ENCODE measurements at regions not wholly inside any gene's neighbourhood (a gene's known extent, or its start where the extent isn't known, plus 50 kb on each side); places are given as distances from the start of the nearest gene placed in this dataset.

DNA sequence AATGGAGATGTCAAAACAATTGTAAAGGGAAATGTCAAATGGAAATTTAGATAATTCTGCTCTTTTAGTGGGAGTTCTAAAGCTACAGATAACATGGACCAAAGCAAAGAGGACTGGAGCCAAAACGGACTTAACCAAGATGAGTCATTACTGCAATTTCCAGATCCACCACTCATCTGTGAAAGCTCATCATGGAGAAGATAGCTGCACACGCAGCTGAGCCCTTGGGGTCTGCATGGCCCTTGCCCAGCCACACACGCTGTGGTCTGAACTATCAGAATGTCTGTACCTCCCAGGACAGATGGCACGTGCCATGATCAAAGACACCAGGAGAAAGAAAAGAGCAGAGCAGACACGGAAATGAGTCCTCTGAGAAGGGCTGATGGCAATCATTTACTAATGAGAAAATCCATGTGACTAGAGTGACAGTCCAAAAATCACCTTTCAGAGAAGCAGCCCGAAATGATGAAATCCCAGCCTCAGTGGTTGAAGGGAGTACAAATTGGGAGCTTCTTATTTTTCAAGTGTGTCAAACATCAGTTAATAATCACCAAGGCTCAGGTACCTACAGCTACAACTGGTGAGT, 177.9 kb upstream of the MGMT start:
- no peak overlapping the region for H3K27ac ChIP-seq (ENCODE audit: low read depth in 1 of 2, low read length in 1 of 2)
- 94% methylated on average over 6 of the region's 6 CpGs for WGBS
- no peaks in the 10 kb centered on the region for H3K27me3 ChIP-seq (ENCODE audit: control insufficient read depth in 2 of 2, insufficient read depth in 1 of 2, low read length in 1 of 2)
- no peaks in the 10 kb centered on the region for H3K4me1 ChIP-seq (ENCODE audit: control insufficient read depth in 2 of 2, insufficient read depth in 2 of 2, low read length in 2 of 2)
- no peaks in the 10 kb centered on the region for H3K9me3 ChIP-seq (ENCODE audit: control insufficient read depth in 2 of 2, insufficient read depth in 1 of 2, low read length in 1 of 2)
- no peaks in the 10 kb centered on the region for H3K36me3 ChIP-seq (ENCODE audit: control insufficient read depth in 2 of 2, insufficient read depth in 2 of 2, low read length in 1 of 2)
- no peak overlapping the region for H3K4me3 ChIP-seq (ENCODE audit: low read length in 2 of 2)
- no peak for DNase-seq (ENCODE audit: low read depth in 6 of 9, low spot score in 9 of 9)

DNA sequence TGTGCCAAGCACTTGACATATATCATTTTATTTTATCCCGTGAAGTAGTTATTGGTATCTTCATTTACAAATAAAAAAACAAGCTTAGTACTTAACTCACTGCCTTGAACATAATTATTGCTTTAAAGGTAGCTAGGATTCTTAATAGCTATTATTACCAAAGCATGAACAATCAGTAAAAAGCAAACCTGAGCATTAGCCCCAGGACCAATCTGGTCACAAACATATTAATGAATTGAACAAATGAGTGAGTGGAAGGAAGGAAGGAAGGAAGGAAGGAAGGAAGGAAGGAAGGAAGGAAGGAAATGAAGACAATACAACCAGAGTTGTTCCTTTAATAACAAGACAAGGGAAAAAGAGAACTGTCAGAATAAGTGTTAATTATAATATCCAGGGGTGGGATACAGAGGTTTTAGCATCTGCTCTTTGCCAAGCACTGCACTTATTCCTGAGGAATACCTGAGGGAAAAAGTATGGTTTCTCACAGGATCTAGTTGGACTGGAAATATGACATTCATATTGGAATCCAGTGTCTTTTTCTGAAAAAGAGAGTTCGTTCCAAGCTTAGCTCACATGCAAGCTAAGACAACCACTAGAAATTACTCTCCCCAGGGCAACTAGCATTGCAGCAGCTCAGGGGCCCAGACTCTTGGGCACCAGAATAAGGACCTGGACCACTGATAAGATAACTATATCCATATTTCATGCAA, 172.9 kb upstream of the MGMT start:
- no peak overlapping the region for H3K27ac ChIP-seq (ENCODE audit: low read depth in 1 of 2, low read length in 1 of 2)
- no peaks in the 10 kb centered on the region for H3K9me3 ChIP-seq (ENCODE audit: control insufficient read depth in 2 of 2, insufficient read depth in 1 of 2, low read length in 1 of 2)
- H3K36me3 ChIP-seq (ENCODE audit: control insufficient read depth in 2 of 2, insufficient read depth in 2 of 2, low read length in 1 of 2) = no peaks in the 10 kb centered on the region
- no peaks in the 10 kb centered on the region for H3K4me1 ChIP-seq (ENCODE audit: control insufficient read depth in 2 of 2, insufficient read depth in 2 of 2, low read length in 2 of 2)
- 91% methylated on average over 2 of the region's 2 CpGs for WGBS
- DNase-seq (ENCODE audit: low read depth in 6 of 9, low spot score in 9 of 9) = no peak
- H3K27me3 ChIP-seq (ENCODE audit: control insufficient read depth in 2 of 2, insufficient read depth in 1 of 2, low read length in 1 of 2) = no peaks in the 10 kb centered on the region
- no peak overlapping the region for H3K4me3 ChIP-seq (ENCODE audit: low read length in 2 of 2)

DNA sequence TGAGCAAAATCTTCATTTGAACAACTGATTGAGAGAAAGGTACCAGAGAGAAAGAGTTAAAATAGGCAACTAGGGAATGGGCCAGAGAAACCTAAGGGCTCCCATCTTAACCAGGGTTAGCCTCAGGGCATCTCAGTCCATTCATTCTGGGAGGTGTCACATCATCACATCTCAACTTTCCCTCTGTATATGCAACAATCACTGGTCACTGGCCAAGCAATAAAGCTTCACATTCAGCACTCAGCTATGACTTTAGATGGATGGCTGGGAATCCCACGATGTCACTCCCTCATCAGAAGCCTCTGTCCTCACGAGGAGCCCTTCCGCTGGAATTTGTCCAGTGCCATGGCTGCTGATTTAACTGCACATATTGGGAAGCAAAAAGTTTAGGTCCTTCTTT, 172.1 kb upstream of the MGMT start:
- DNase-seq (ENCODE audit: low read depth in 6 of 9, low spot score in 9 of 9) = no peak
- Histone ChIP-seq H3K4me1 (ENCODE audit: control insufficient read depth in 2 of 2, insufficient read depth in 2 of 2, low read length in 2 of 2) (no peaks in the 10 kb centered on the region), H3K9me3 (ENCODE audit: control insufficient read depth in 2 of 2, insufficient read depth in 1 of 2, low read length in 1 of 2) (no peaks in the 10 kb centered on the region), H3K36me3 (ENCODE audit: control insufficient read depth in 2 of 2, insufficient read depth in 2 of 2, low read length in 1 of 2) (no peaks in the 10 kb centered on the region), H3K4me3 (ENCODE audit: low read length in 2 of 2) (no peak overlapping the region), H3K27me3 (ENCODE audit: control insufficient read depth in 2 of 2, insufficient read depth in 1 of 2, low read length in 1 of 2) (no peaks in the 10 kb centered on the region), H3K27ac (ENCODE audit: low read depth in 1 of 2, low read length in 1 of 2) (no peak overlapping the region)
- 94% methylated on average over 3 of the region's 3 CpGs for WGBS

- DNase-seq (ENCODE audit: low read depth in 6 of 9, low spot score in 9 of 9) = no peak
- Histone ChIP-seq H3K9me3 (ENCODE audit: control insufficient read depth in 2 of 2, insufficient read depth in 1 of 2, low read length in 1 of 2) (no peaks in the 10 kb centered on the region), H3K4me3 (ENCODE audit: low read length in 2 of 2) (no peak overlapping the region), H3K27me3 (ENCODE audit: control insufficient read depth in 2 of 2, insufficient read depth in 1 of 2, low read length in 1 of 2) (no peaks in the 10 kb centered on the region), H3K27ac (ENCODE audit: low read depth in 1 of 2, low read length in 1 of 2) (no peak overlapping the region), H3K36me3 (ENCODE audit: control insufficient read depth in 2 of 2, insufficient read depth in 2 of 2, low read length in 1 of 2) (no peaks in the 10 kb centered on the region), H3K4me1 (ENCODE audit: control insufficient read depth in 2 of 2, insufficient read depth in 2 of 2, low read length in 2 of 2) (no peaks in the 10 kb centered on the region)
- WGBS = 50% methylated on average over 5 of the region's 5 CpGs
These were observed 162.0 kb upstream of the MGMT start for GRCh38 chr10:129305046-129305445.

DNA sequence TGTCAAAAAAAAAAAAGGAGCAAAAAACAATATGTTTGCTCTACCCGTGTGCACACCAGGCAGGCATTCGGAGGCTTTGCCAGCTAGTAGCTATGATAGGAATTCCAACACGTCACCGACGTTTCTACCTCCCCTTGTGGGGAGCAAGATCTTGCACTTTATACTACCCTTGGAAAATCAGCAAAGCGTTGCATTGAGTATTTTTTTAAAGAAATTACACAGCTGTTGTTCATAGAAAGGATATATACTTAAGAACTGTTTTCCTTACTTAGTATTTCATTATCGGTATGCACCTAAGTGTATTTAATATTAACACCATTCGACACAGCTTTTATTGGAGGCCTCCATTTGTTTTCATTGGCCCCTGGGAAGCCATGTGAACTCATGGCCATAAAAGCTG, 159.9 kb upstream of the MGMT start:
- 95% methylated on average over 8 of the region's 8 CpGs for WGBS
- no peak for DNase-seq (ENCODE audit: low read depth in 6 of 9, low spot score in 9 of 9)
- no peaks in the 10 kb centered on the region for H3K9me3 ChIP-seq (ENCODE audit: control insufficient read depth in 2 of 2, insufficient read depth in 1 of 2, low read length in 1 of 2)
- no peak overlapping the region for H3K4me3 ChIP-seq (ENCODE audit: low read length in 2 of 2)
- H3K27ac ChIP-seq (ENCODE audit: low read depth in 1 of 2, low read length in 1 of 2) = no peak overlapping the region
- no peaks in the 10 kb centered on the region for H3K27me3 ChIP-seq (ENCODE audit: control insufficient read depth in 2 of 2, insufficient read depth in 1 of 2, low read length in 1 of 2)
- H3K36me3 ChIP-seq (ENCODE audit: control insufficient read depth in 2 of 2, insufficient read depth in 2 of 2, low read length in 1 of 2) = no peaks in the 10 kb centered on the region
- no peaks in the 10 kb centered on the region for H3K4me1 ChIP-seq (ENCODE audit: control insufficient read depth in 2 of 2, insufficient read depth in 2 of 2, low read length in 2 of 2)

- H3K4me3 ChIP-seq (ENCODE audit: low read length in 2 of 2) = no peak overlapping the region
- H3K4me1 ChIP-seq (ENCODE audit: control insufficient read depth in 2 of 2, insufficient read depth in 2 of 2, low read length in 2 of 2) = no peaks in the 10 kb centered on the region
- 87% methylated on average over 10 of the region's 10 CpGs for WGBS
- H3K9me3 ChIP-seq (ENCODE audit: control insufficient read depth in 2 of 2, insufficient read depth in 1 of 2, low read length in 1 of 2) = no peaks in the 10 kb centered on the region
- H3K27me3 ChIP-seq (ENCODE audit: control insufficient read depth in 2 of 2, insufficient read depth in 1 of 2, low read length in 1 of 2) = no peaks in the 10 kb centered on the region
- no peak overlapping the region for H3K27ac ChIP-seq (ENCODE audit: low read depth in 1 of 2, low read length in 1 of 2)
- no peaks in the 10 kb centered on the region for H3K36me3 ChIP-seq (ENCODE audit: control insufficient read depth in 2 of 2, insufficient read depth in 2 of 2, low read length in 1 of 2)
- no peak for DNase-seq (ENCODE audit: low read depth in 6 of 9, low spot score in 9 of 9)
These were observed 158.0 kb upstream of the MGMT start for GRCh38 chr10:129308953-129309564.

DNA sequence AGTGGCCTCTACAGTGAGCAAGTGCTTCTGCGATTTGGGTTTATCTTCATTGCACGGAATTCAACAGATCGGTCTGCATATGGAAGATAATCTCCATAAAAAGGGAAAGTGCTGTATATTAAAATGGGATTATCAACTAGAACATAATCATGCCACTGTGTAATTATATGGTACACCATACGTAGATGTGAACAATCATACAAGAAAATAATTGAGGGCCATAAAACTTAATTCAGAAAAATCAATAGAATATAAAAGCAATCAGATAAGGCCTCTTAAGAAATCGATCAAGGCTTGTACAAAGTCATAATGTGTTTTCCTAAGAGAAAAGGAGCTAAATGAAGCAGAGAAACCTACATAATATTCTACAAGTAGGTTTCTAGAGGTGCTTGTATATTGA, 157.5 kb upstream of the MGMT start:
- H3K27me3 ChIP-seq (ENCODE audit: control insufficient read depth in 2 of 2, insufficient read depth in 1 of 2, low read length in 1 of 2) = no peaks in the 10 kb centered on the region
- H3K36me3 ChIP-seq (ENCODE audit: control insufficient read depth in 2 of 2, insufficient read depth in 2 of 2, low read length in 1 of 2) = no peaks in the 10 kb centered on the region
- no peak for DNase-seq (ENCODE audit: low read depth in 6 of 9, low spot score in 9 of 9)
- H3K9me3 ChIP-seq (ENCODE audit: control insufficient read depth in 2 of 2, insufficient read depth in 1 of 2, low read length in 1 of 2) = no peaks in the 10 kb centered on the region
- no peak overlapping the region for H3K4me3 ChIP-seq (ENCODE audit: low read length in 2 of 2)
- H3K27ac ChIP-seq (ENCODE audit: low read depth in 1 of 2, low read length in 1 of 2) = no peak overlapping the region
- H3K4me1 ChIP-seq (ENCODE audit: control insufficient read depth in 2 of 2, insufficient read depth in 2 of 2, low read length in 2 of 2) = no peaks in the 10 kb centered on the region
- WGBS = 94% methylated on average over 5 of the region's 5 CpGs

GRCh38 chr10:129310881-129311280, 156.2 kb upstream of the MGMT start:
- DNase-seq (ENCODE audit: low read depth in 6 of 9, low spot score in 9 of 9) = no peak
- no peaks in the 10 kb centered on the region for H3K27me3 ChIP-seq (ENCODE audit: control insufficient read depth in 2 of 2, insufficient read depth in 1 of 2, low read length in 1 of 2)
- 94% methylated on average over 4 of the region's 4 CpGs for WGBS
- H3K4me1 ChIP-seq (ENCODE audit: control insufficient read depth in 2 of 2, insufficient read depth in 2 of 2, low read length in 2 of 2) = no peaks in the 10 kb centered on the region
- H3K36me3 ChIP-seq (ENCODE audit: control insufficient read depth in 2 of 2, insufficient read depth in 2 of 2, low read length in 1 of 2) = no peaks in the 10 kb centered on the region
- H3K4me3 ChIP-seq (ENCODE audit: low read length in 2 of 2) = no peak overlapping the region
- H3K9me3 ChIP-seq (ENCODE audit: control insufficient read depth in 2 of 2, insufficient read depth in 1 of 2, low read length in 1 of 2) = no peaks in the 10 kb centered on the region
- H3K27ac ChIP-seq (ENCODE audit: low read depth in 1 of 2, low read length in 1 of 2) = no peak overlapping the region

DNA sequence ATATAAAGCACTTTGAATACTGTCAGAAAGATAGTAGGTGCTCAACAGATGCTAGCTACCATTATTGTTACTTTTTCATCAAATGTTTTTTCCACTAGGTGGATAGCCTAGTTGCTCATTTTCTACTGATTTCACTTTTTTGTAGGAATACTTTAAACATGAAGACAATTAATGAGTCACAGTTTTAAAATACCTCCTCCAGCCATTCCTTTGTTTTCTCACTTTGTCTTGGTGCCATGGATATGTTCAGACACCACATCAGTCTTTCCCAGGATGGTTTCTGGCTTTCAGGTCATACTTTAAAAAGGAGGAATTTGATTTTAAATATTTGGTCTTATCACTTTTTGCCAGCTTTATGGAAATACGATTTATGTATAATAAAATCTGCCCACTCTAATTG, 147.1 kb upstream of the MGMT start:
- no peaks in the 10 kb centered on the region for H3K4me1 ChIP-seq (ENCODE audit: control insufficient read depth in 2 of 2, insufficient read depth in 2 of 2, low read length in 2 of 2)
- WGBS = 97% methylated on average over 1 of the region's 1 CpG
- no peaks in the 10 kb centered on the region for H3K36me3 ChIP-seq (ENCODE audit: control insufficient read depth in 2 of 2, insufficient read depth in 2 of 2, low read length in 1 of 2)
- DNase-seq (ENCODE audit: low read depth in 6 of 9, low spot score in 9 of 9) = no peak
- no peaks in the 10 kb centered on the region for H3K9me3 ChIP-seq (ENCODE audit: control insufficient read depth in 2 of 2, insufficient read depth in 1 of 2, low read length in 1 of 2)
- H3K4me3 ChIP-seq (ENCODE audit: low read length in 2 of 2) = no peak overlapping the region
- no peaks in the 10 kb centered on the region for H3K27me3 ChIP-seq (ENCODE audit: control insufficient read depth in 2 of 2, insufficient read depth in 1 of 2, low read length in 1 of 2)
- H3K27ac ChIP-seq (ENCODE audit: low read depth in 1 of 2, low read length in 1 of 2) = no peak overlapping the region

All from thymus (tissue), 11 donors.